NCI-H526 (cell line): ENCODE measurements at regions not wholly inside any gene's neighbourhood (a gene's known extent, or its start where the extent isn't known, plus 50 kb on each side); places are given as distances from the start of the nearest gene placed in this dataset.
"Not testable (repeated sequence)": the region's sequence is repeated elsewhere in the genome, so short reads cannot be mapped to it uniquely, and the experiment has no call there.

Experiments used
- DNase-seq, 2 experiments: peaks; one replicate each; lab custom pipeline; 2025; lab: John Stamatoyannopoulos, UW

- DNase-seq, result no peak
These were observed 487.8 kb upstream of the SPRY2 start for GRCh38 chr13:80828759-80829158.

GRCh38 chr13:80825276-80825675 lies 484.4 kb upstream of the SPRY2 start:
- no peak for DNase-seq

GRCh38 chr13:80824229-80824628 lies 483.3 kb upstream of the SPRY2 start:
- no peak for DNase-seq

GRCh38 chr13:80823472-80823871 lies 482.5 kb upstream of the SPRY2 start:
- no peak for DNase-seq

GRCh38 chr13:80821466-80821865 lies 480.5 kb upstream of the SPRY2 start:
- no peak for DNase-seq

GRCh38 chr13:80817979-80818378 lies 477.1 kb upstream of the SPRY2 start:
- DNase-seq, result no peak

- DNase-seq, result no peak
These were observed 473.6 kb upstream of the SPRY2 start for GRCh38 chr13:80814541-80814940.

- DNase-seq, result not testable (repeated sequence)
These were observed 469.4 kb upstream of the SPRY2 start for GRCh38 chr13:80810294-80810693.

GRCh38 chr13:80802946-80803345 lies 462.0 kb upstream of the SPRY2 start:
- no peak for DNase-seq

GRCh38 chr13:80798576-80799133 lies 457.7 kb upstream of the SPRY2 start:
- no peak for DNase-seq

- no peak for DNase-seq
These were observed 446.7 kb upstream of the SPRY2 start for GRCh38 chr13:80787604-80788003.

GRCh38 chr13:80783926-80784565 lies 443.1 kb upstream of the SPRY2 start:
- DNase-seq, result no peak

GRCh38 chr13:80782441-80782840 lies 441.5 kb upstream of the SPRY2 start:
- no peak for DNase-seq

GRCh38 chr13:80778297-80778696 lies 437.4 kb upstream of the SPRY2 start:
- no peak for DNase-seq

- no peak for DNase-seq
These were observed 416.8 kb upstream of the SPRY2 start for GRCh38 chr13:80757694-80758093.

GRCh38 chr13:80755910-80756309 lies 415.0 kb upstream of the SPRY2 start:
- no peak for DNase-seq

- DNase-seq, result no peak
These were observed 413.5 kb upstream of the SPRY2 start for GRCh38 chr13:80754441-80754840.

- DNase-seq, result no peak
These were observed 412.9 kb upstream of the SPRY2 start for GRCh38 chr13:80753866-80754265.

GRCh38 chr13:80751854-80752253 lies 410.9 kb upstream of the SPRY2 start:
- DNase-seq, result no peak

- DNase-seq, result no peak
These were observed 403.4 kb upstream of the SPRY2 start for GRCh38 chr13:80744147-80744914.

- DNase-seq, result no peak
These were observed 401.1 kb upstream of the SPRY2 start for GRCh38 chr13:80742033-80742432.

GRCh38 chr13:80740071-80740470 lies 399.1 kb upstream of the SPRY2 start:
- DNase-seq, result no peak

GRCh38 chr13:80737513-80737912 lies 396.6 kb upstream of the SPRY2 start:
- DNase-seq, result no peak
